AG04450 (cell line): ENCODE measurements at regions not wholly inside any gene's neighbourhood (a gene's known extent, or its start where the extent isn't known, plus 50 kb on each side); places are given as distances from the start of the nearest gene placed in this dataset.

Experiments
- CTCF ChIA-PET: fragments of 300-600, 350-600 bp; formaldehyde crosslinking; extraction: SDS; loops from one replicate; lab custom pipeline; 2022; ENCODE audit warnings: antibody characterized with exemption, inconsistent platforms; lab: Charles Lee
- POLR2A ChIA-PET: fragments of 350-600 bp; formaldehyde crosslinking; extraction: SDS; loops from one replicate; lab custom pipeline; 2021; ENCODE audit warnings: antibody characterized with exemption, inconsistent platforms; lab: Yijun Ruan, JAX
- DNase-seq: peaks from one replicate; pipeline ENCODE4 v3.0.0-alpha.2; 2011; ENCODE audit warnings: low read depth, low spot score
- H3K27ac ChIP-seq: one replicate; pipeline ENCODE4 v1.5.1; 2012; ENCODE audit warnings: low read depth, low read length, control low read depth
- H3K27me3 ChIP-seq: one replicate; pipeline ENCODE4 v1.6.0; 2012; ENCODE audit warnings: low read length; ENCODE audit not compliant: control insufficient read depth, insufficient read depth
- H3K4me3 ChIP-seq: 2 replicates; pipeline ENCODE4 v1.5.1; 2011; ENCODE audit warnings: mild to moderate bottlenecking, low read depth, low read length, control low read depth
- H3K9me3 ChIP-seq: 2 replicates; pipeline ENCODE4 v1.5.1; 2012; ENCODE audit warnings: low read length; ENCODE audit not compliant: control insufficient read depth, insufficient read depth
- CTCF ChIP-seq: IDR thresholded peaks from 2 replicates; pipeline ENCODE4 v1.5.1; 2011; ENCODE audit warnings: low read depth, low read length, control low read depth, inconsistent platforms

DNA sequence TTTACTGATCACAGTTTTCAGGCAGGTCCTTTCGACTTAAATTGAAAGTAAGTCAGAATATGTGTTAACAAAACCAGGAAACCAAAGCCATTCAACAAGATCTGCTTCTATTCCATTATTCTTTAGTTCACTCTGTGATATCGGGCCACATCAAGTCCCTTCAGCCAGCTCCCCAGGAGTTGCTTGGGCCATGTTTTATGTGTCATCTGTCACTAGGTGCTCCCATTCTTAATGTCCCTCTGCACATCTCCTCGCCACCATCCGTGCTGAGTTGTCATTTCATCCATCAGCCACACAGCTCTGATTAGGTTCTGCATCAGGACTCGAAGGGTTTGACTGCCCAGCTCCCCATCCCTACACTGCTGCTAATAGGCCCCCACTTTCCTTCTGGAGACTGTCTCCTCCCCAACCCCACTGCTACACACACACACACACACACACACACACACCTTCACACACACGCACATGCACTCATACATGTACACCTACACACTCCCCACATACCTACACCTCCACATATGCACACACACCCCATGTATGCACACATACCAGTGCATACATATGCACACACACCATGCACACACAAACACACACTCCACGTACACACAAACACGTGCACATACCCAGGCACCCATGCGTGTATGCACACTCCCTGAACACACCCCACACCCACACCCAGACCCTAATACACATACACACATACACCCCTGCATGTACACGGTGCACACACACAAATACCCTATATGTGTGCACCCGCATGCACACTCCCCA, 143.3 kb upstream of the GMDS start:
- Histone ChIP-seq H3K27me3 (no peaks in the 10 kb centered on the region), H3K9me3 (no peaks in the 10 kb centered on the region), H3K27ac (no peak overlapping the region), H3K4me3 (no peak overlapping the region)
- no peak for DNase-seq
- no peak for TF ChIP-seq CTCF
- ChIA-PET POLR2A (no interaction called here), CTCF (no interaction called here)

DNA sequence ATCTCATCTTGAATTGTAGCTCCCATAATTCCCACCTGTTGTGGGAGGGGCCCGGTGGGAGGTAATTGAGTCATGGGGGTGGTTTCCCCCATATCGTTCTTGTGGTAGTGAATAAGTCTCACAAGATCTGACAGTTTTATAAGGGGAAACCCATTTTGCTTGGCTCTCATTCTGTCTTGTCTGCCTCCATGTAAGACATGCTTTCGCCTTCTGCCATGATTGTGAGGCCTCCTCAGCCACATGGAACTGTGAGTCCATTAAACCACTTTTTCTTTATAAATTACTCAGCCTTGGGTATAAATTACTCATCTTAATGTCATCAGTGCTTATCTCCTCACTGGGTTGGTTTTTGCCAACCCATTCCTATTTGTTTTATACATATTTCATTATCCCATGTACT, 142.0 kb upstream of the GMDS start:
- H3K27ac ChIP-seq, result no peak overlapping the region
- no peak for TF ChIP-seq CTCF
- H3K27me3 ChIP-seq, result no peaks in the 10 kb centered on the region
- DNase-seq, result no peak
- ChIA-PET CTCF (no interaction called here), POLR2A (no interaction called here)
- no peak overlapping the region for H3K4me3 ChIP-seq
- no peaks in the 10 kb centered on the region for H3K9me3 ChIP-seq

- Histone ChIP-seq H3K9me3 (no peaks in the 10 kb centered on the region), H3K27ac (no peak overlapping the region), H3K27me3 (no peaks in the 10 kb centered on the region), H3K4me3 (no peak overlapping the region)
- no peak for TF ChIP-seq CTCF
- CTCF ChIA-PET, result interaction anchor here (0.5 to 0.7 kb wide), 2 partner anchors 281 to 412 kb away, joined by 3 read pairs; no protein-coding TSS in a partner anchor
- POLR2A ChIA-PET, result no interaction called here
- no peak for DNase-seq
These were observed 140.1 kb upstream of the GMDS start for GRCh38 chr6:2385471-2385983.

GRCh38 chr6:2384528-2384927, 139.1 kb upstream of the GMDS start:
- H3K9me3 ChIP-seq, result no peaks in the 10 kb centered on the region
- no peak for TF ChIP-seq CTCF
- H3K4me3 ChIP-seq, result no peak overlapping the region
- H3K27me3 ChIP-seq, result no peaks in the 10 kb centered on the region
- ChIA-PET POLR2A (no interaction called here), CTCF (no interaction called here)
- no peak overlapping the region for H3K27ac ChIP-seq
- DNase-seq, result no peak

GRCh38 chr6:2381872-2382661, 136.7 kb upstream of the GMDS start:
- TF ChIP-seq CTCF, result no peak
- Histone ChIP-seq H3K9me3 (no peaks in the 10 kb centered on the region), H3K27ac (no peak overlapping the region), H3K4me3 (no peak overlapping the region), H3K27me3 (no peaks in the 10 kb centered on the region)
- POLR2A ChIA-PET, result no interaction called here
- no peak for DNase-seq
- CTCF ChIA-PET, result interaction anchor here (0.5 kb wide), 1 partner anchor 457 kb away, joined by 4 read pairs; no protein-coding TSS in a partner anchor
